ENCODE measurements at regions not wholly inside any gene's neighbourhood (a gene's known extent, or its start where the extent isn't known, plus 50 kb on each side); places are given as distances from the start of the nearest gene placed in this dataset.

GRCh38 chr20:58133020-58133808, 95.2 kb downstream of the ANKRD60 start:
- H3K36me3 Mint-ChIP-seq = no peaks in the 10 kb centered on the region
- H3K27ac Mint-ChIP-seq = no peak overlapping the region
- no peak overlapping the region for H3K4me3 Mint-ChIP-seq
- no peak for DNase-seq
- no peaks in the 10 kb centered on the region for H3K4me1 Mint-ChIP-seq
- H3K9me3 Mint-ChIP-seq = no peaks in the 10 kb centered on the region
- H3K27me3 Mint-ChIP-seq (ENCODE audit: low read depth in 3 of 3) = peaks cover 10 to 27% (median 21%) of the 10 kb centered on the region in 3 donors

GRCh38 chr20:58131551-58132142, 96.8 kb downstream of the ANKRD60 start:
- Mint-ChIP-seq H3K27me3 (ENCODE audit: low read depth in 3 of 3) (peaks cover 10 to 27% (median 23%) of the 10 kb centered on the region in 3 donors), H3K4me3 (no peak overlapping the region), H3K36me3 (no peaks in the 10 kb centered on the region), H3K9me3 (no peaks in the 10 kb centered on the region), H3K4me1 (no peaks in the 10 kb centered on the region), H3K27ac (no peak overlapping the region)
- DNase-seq = no peak

GRCh38 chr20:58131151-58131550, 97.3 kb downstream of the ANKRD60 start:
- peaks cover 10 to 27% (median 27%) of the 10 kb centered on the region in 3 donors for H3K27me3 Mint-ChIP-seq (ENCODE audit: low read depth in 3 of 3)
- no peak overlapping the region for H3K27ac Mint-ChIP-seq
- DNase-seq = no peak
- no peaks in the 10 kb centered on the region for H3K9me3 Mint-ChIP-seq
- no peaks in the 10 kb centered on the region for H3K4me1 Mint-ChIP-seq
- H3K4me3 Mint-ChIP-seq = no peak overlapping the region
- H3K36me3 Mint-ChIP-seq = no peaks in the 10 kb centered on the region

GRCh38 chr20:58130581-58130980, 97.9 kb downstream of the ANKRD60 start:
- Mint-ChIP-seq H3K27me3 (ENCODE audit: low read depth in 3 of 3) (peaks cover 10 to 27% (median 25%) of the 10 kb centered on the region in 3 donors), H3K4me3 (no peak overlapping the region), H3K27ac (no peak overlapping the region), H3K9me3 (peaks cover 0 to 2% (median 0%) of the 10 kb centered on the region in 6 donors), H3K4me1 (no peaks in the 10 kb centered on the region), H3K36me3 (no peaks in the 10 kb centered on the region)
- no peak for DNase-seq

- Mint-ChIP-seq H3K27me3 (ENCODE audit: low read depth in 3 of 3) (peaks cover 10 to 27% (median 23%) of the 10 kb centered on the region in 3 donors), H3K9me3 (peaks cover 0 to 6% (median 0%) of the 10 kb centered on the region in 6 donors), H3K36me3 (no peaks in the 10 kb centered on the region), H3K4me3 (no peak overlapping the region), H3K4me1 (no peaks in the 10 kb centered on the region), H3K27ac (no peak overlapping the region)
- no peak for DNase-seq
Observed at GRCh38 chr20:58130156-58130555, 98.3 kb downstream of the ANKRD60 start.

GRCh38 chr20:58129721-58130151, 98.7 kb downstream of the ANKRD60 start:
- H3K4me1 Mint-ChIP-seq = no peaks in the 10 kb centered on the region
- no peak for DNase-seq
- H3K4me3 Mint-ChIP-seq = no peak overlapping the region
- no peak overlapping the region for H3K27ac Mint-ChIP-seq
- peaks cover 10 to 24% (median 20%) of the 10 kb centered on the region in 3 donors for H3K27me3 Mint-ChIP-seq (ENCODE audit: low read depth in 3 of 3)
- no peaks in the 10 kb centered on the region for H3K36me3 Mint-ChIP-seq
- H3K9me3 Mint-ChIP-seq = peaks cover 0 to 10% (median 0%) of the 10 kb centered on the region in 6 donors

GRCh38 chr20:58128635-58129625, 99.5 kb downstream of the ANKRD60 start:
- Mint-ChIP-seq H3K36me3 (no peaks in the 10 kb centered on the region), H3K27ac (no peak overlapping the region), H3K9me3 (peaks cover 0 to 11% (median 0%) of the 10 kb centered on the region in 6 donors), H3K4me3 (no peak overlapping the region), H3K27me3 (ENCODE audit: low read depth in 3 of 3) (peaks cover 7 to 23% (median 20%) of the 10 kb centered on the region in 3 donors), H3K4me1 (no peaks in the 10 kb centered on the region)
- no peak for DNase-seq

- H3K27ac Mint-ChIP-seq = no peak overlapping the region
- peaks cover 7 to 23% (median 20%) of the 10 kb centered on the region in 3 donors for H3K27me3 Mint-ChIP-seq (ENCODE audit: low read depth in 3 of 3)
- no peaks in the 10 kb centered on the region for H3K36me3 Mint-ChIP-seq
- H3K4me1 Mint-ChIP-seq = no peaks in the 10 kb centered on the region
- no peak overlapping the region for H3K4me3 Mint-ChIP-seq
- H3K9me3 Mint-ChIP-seq = peaks cover 0 to 11% (median 0%) of the 10 kb centered on the region in 6 donors
- DNase-seq = no peak
Observed at GRCh38 chr20:58127701-58128111, 100.7 kb downstream of the ANKRD60 start.

- no peaks in the 10 kb centered on the region for H3K4me1 Mint-ChIP-seq
- H3K4me3 Mint-ChIP-seq = no peak overlapping the region
- peaks cover 0 to 11% (median 2%) of the 10 kb centered on the region in 6 donors for H3K9me3 Mint-ChIP-seq
- DNase-seq = no peak
- H3K36me3 Mint-ChIP-seq = no peaks in the 10 kb centered on the region
- no peak overlapping the region for H3K27ac Mint-ChIP-seq
- peaks cover 3 to 19% (median 12%) of the 10 kb centered on the region in 3 donors for H3K27me3 Mint-ChIP-seq (ENCODE audit: low read depth in 3 of 3)
Observed at GRCh38 chr20:58125726-58126125, 102.7 kb downstream of the ANKRD60 start.

- peaks cover 6 to 23% (median 10%) of the 10 kb centered on the region in 3 donors for H3K27me3 Mint-ChIP-seq (ENCODE audit: low read depth in 3 of 3)
- H3K4me3 Mint-ChIP-seq = no peak overlapping the region
Observed at GRCh38 chr20:58117944-58118343, 110.5 kb downstream of the ANKRD60 start.

GRCh38 chr20:58116505-58116904, 111.9 kb downstream of the ANKRD60 start:
- Mint-ChIP-seq H3K27ac (no peak overlapping the region), H3K27me3 (ENCODE audit: low read depth in 3 of 3) (peaks cover 6 to 24% (median 12%) of the 10 kb centered on the region in 3 donors), H3K36me3 (peaks cover 0 to 3% (median 0%) of the 10 kb centered on the region in 3 donors), H3K9me3 (peaks cover 0 to 14% (median 9%) of the 10 kb centered on the region in 6 donors), H3K4me1 (no peaks in the 10 kb centered on the region), H3K4me3 (no peak overlapping the region)
- no peak for DNase-seq

More at GRCh38 chr20:58117944-58118343, 110.5 kb downstream of the ANKRD60 start:
- no peak for DNase-seq
- H3K4me1 Mint-ChIP-seq = no peaks in the 10 kb centered on the region
- peaks cover 0 to 3% (median 0%) of the 10 kb centered on the region in 3 donors for H3K36me3 Mint-ChIP-seq
- no peak overlapping the region for H3K27ac Mint-ChIP-seq
- H3K9me3 Mint-ChIP-seq = peaks cover 0 to 14% (median 9%) of the 10 kb centered on the region in 6 donors

- Mint-ChIP-seq H3K27ac (no peak overlapping the region), H3K36me3 (peaks cover 0 to 4% (median 3%) of the 10 kb centered on the region in 3 donors), H3K4me3 (no peak overlapping the region), H3K27me3 (ENCODE audit: low read depth in 3 of 3) (peaks cover 4 to 15% (median 9%) of the 10 kb centered on the region in 3 donors), H3K9me3 (peaks cover 0 to 7% (median 5%) of the 10 kb centered on the region in 6 donors), H3K4me1 (no peaks in the 10 kb centered on the region)
- no peak for DNase-seq
Observed at GRCh38 chr20:58113716-58114115, 114.7 kb downstream of the ANKRD60 start.

- Mint-ChIP-seq H3K27ac (no peak overlapping the region), H3K4me1 (no peaks in the 10 kb centered on the region), H3K27me3 (ENCODE audit: low read depth in 3 of 3) (peaks cover 0 to 15% (median 9%) of the 10 kb centered on the region in 3 donors), H3K4me3 (no peak overlapping the region), H3K36me3 (peaks cover 0 to 4% (median under 1%) of the 10 kb centered on the region in 3 donors), H3K9me3 (peaks cover 0 to 5% (median under 1%) of the 10 kb centered on the region in 6 donors)
- no peak for DNase-seq
Observed at GRCh38 chr20:58112017-58112781, 116.3 kb downstream of the ANKRD60 start.
